Hematopoietic multipotent progenitor cell treated with erythropoietin and hydrocortisone succinate and interleukin-3 and kit ligand, for 6 days (in vitro differentiated cells): ENCODE measurements at regions not wholly inside any gene's neighbourhood (a gene's known extent, or its start where the extent isn't known, plus 50 kb on each side); places are given as distances from the start of the nearest gene placed in this dataset.

ENCODE experiments used
- DNase-seq: peaks from one replicate; pipeline ENCODE4 v3.0.0-alpha.2; 2015

DNA sequence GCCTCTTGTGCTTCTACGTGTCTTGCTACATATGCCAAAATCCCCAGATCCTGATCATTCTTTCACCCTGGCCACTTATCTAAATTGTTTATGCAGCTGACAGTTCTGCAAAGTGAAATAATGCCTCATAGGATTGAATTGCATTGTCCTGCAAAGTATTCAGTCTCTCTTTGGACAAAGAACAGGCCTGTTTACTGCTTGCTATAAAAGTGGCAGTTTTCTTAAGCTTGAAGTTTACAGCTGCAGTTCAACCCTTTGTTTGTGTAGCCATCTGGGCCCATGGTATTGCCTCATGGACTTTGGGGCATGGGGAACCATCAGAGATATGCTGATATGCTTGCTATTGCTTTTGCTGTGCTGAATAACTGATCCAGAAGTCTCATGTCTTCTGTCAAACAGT, 523.2 kb downstream of the OTOL1 start:
- DNase-seq, result no peak

GRCh38 chr3:162021206-162021605, 524.6 kb downstream of the OTOL1 start:
- DNase-seq, result no peak

GRCh38 chr3:162022911-162023310, 526.3 kb downstream of the OTOL1 start:
- no peak for DNase-seq

DNA sequence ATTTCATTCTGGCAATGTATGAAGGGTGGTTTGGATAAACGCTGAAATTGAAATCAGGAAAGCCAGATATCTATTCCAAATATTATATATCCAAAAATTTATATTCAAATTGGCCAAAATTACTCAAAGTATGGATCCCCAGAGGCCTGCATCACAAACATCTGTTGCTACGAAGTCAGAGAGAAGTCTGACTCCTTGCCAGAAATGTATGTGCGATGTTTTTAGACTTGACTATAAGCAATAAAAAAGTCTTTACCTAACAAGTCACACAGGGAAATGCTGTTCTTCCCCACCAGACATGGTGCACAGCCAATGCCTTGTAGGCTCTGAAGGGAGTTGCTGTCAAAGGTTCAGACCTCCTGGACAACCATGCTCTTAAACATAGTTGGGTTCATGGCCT, 533.1 kb downstream of the OTOL1 start:
- no peak for DNase-seq

GRCh38 chr3:162034368-162034767, 537.8 kb downstream of the OTOL1 start:
- no peak for DNase-seq

DNA sequence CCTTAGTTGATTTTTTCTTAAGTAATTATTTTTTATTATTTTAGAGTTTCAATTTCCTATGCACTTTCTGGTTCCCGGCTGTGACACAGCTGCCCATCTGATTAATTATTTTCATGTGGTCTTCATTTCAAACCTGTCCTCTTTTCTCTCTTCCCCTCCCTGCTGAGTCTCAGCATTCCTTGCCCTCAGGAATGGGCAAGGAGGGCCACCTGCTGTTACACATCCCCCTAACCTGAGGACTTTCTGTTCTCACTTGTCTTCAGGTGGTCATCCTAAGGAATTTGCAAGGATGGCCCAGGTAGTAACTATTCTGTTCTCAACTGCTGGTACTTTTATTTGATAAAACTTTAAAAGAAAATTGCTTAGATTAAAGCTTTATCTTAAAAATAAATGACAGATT, 545.0 kb downstream of the OTOL1 start:
- no peak for DNase-seq

GRCh38 chr3:162052636-162053035, 556.0 kb downstream of the OTOL1 start:
- no peak for DNase-seq

DNA sequence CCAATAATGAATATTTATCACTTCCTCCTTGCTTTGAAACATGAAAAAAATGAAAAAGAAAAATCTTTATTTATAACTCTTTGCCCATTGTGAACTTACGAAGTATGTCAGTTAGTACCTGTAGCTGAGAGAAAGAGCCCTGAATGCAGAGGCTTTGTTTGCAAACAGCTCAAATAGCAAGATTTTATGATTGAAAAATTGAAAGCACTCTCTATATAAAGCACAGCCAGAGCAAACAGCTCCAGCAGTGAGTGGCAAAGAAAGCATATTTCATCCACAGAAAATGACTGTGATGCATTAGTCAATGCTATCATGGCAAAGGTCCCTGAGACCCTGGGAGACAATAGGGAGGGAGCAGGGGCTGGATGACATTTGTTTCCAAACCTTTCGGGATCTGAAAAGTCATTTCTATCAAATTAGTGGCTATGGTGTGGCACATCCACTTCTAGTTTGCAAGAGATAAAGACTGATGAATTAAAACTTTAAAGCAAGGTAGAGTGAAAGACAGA, 576.1 kb downstream of the OTOL1 start:
- no peak for DNase-seq

GRCh38 chr3:162073422-162073975, 576.9 kb downstream of the OTOL1 start:
- DNase-seq, result no peak

- DNase-seq, result no peak
Observed at GRCh38 chr3:162077108-162077507, 580.5 kb downstream of the OTOL1 start.

DNA sequence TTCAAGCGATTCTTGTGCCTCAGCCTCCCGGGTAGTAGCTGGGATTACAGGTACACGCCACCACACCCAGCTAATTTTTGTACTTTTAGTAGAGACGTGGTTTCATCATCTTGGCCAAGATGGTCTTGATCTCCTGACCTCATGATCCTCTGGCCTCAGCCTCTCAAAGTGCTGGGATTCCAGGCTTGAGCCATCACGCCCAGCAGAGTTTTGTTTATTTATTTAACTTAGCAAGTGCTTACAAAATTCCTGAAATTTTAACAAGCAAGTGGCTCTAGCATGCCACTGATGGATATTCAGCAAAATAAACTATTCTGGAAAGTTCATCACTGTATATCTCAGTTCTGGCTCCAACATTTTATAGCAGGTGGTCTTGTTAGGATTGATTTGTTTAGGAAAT, 585.9 kb downstream of the OTOL1 start:
- no peak for DNase-seq

DNA sequence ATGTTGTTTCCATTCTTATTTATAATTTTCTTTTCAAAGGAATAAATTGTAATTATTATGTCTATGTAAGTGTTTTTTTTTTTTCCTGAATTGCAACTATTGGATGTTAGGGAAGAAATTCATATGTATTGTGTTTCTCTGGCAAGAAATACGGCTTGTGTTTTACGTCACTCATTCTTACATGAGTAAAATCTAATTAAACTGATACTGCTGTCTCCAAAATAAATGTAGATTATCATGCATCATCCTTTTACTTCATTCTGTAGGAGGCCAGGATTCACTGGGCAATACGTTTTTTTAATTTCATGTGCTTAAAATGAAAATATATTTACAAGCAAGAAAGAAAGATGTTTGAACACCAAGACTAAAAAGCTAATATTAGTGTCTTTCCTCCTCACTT, 590.8 kb downstream of the OTOL1 start:
- no peak for DNase-seq

DNA sequence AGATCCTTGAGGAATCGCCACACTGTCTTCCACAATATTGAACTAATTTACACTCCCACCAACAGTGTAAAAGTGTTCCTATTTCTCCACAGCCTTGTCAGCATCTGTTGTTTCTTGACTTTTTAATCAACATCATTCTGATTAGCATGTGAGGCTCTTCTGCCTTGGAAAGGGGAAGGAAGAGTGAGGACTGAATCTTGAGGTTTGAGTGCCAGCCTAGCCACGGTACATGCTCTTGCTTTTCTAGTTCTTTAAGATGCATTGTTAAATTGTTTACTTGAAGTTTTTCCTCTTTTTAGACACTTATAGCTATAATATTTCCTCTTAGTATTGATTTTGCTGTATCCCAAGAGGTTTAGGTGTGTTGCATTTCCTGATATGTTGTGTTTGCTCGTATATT, 596.1 kb downstream of the OTOL1 start:
- no peak for DNase-seq

DNA sequence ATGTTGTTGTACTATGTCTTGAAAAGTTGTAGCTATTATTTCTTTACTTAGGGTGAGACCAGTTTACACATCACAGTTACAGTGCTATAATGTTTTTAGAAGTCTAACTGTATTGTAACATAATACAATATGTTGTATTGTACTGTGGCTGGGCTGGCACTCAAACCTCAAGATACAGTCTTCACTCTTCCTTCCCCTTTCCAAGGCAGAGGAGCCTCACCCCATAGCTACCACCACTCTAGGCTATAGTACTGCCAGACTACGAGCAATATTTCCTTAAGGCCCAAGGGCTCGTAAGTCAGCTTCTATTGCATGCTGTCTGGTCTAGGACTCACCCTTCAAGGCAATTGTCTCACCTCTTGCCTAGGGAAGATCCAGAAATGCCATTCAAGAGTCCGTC, 597.7 kb downstream of the OTOL1 start:
- peak; percentile 9 for DNase-seq

GRCh38 chr3:162096874-162097273, 600.3 kb downstream of the OTOL1 start:
- no peak for DNase-seq

DNA sequence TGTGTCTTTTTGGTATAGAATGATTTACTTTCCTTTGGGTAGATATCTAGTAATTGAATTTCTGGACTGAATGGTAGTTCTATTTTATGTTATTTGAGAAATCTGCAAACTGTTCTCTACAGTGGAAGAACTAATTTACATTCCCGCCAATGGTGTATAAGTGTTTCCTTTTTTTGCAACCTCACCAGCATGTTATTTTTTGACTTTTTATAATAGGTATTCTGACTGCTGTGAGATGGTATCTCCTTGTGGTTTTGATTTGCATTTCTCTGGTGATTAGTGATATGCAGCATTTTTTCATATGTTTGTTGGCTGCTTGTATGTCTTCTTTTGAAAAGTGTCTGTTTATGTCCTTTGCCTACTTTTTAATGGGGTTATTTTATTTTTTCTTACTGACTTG, 607.2 kb downstream of the OTOL1 start:
- DNase-seq, result no peak

DNA sequence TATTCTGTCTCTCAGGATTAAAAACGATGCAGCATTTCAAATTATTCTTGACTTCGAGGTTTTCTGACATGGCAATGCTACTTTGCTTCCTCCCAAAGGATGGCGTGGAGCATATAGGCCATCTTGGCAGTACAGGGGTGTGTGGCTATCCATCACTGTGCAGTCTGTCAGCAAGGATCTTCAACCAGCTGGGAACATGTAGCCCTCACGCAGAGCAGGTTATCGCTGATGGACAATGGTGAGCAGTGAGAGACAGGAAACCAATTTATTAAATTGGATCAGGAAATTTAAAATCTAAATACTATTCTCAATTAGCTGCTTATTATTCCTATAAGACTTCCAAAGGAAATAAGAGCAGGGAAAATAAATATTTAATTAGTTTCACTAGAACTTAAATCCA, 615.3 kb downstream of the OTOL1 start:
- DNase-seq, result no peak

GRCh38 chr3:162112719-162113118, 616.1 kb downstream of the OTOL1 start:
- no peak for DNase-seq

GRCh38 chr3:162117961-162118360, 621.4 kb downstream of the OTOL1 start:
- no peak for DNase-seq

DNA sequence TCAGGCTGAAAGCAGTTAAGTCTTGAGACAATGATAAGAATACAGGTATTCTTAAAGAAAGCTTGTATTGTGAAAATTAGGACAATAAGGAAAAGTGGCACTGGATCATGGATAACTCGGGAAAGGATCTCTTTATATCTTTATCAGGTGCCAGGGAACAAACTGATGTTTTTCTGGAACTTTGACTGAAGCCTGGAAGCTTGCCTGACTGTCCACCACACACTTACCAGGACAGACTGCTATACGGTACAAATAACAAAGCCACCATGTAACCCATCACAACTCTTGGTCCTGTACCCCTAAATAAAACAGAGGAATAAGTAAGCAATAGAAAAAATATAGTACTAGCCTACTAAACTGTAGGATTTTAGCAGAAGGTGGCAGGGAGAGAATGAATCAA, 623.0 kb downstream of the OTOL1 start:
- no peak for DNase-seq

- DNase-seq, result no peak
Observed at GRCh38 chr3:162122405-162122804, 625.8 kb downstream of the OTOL1 start.

DNA sequence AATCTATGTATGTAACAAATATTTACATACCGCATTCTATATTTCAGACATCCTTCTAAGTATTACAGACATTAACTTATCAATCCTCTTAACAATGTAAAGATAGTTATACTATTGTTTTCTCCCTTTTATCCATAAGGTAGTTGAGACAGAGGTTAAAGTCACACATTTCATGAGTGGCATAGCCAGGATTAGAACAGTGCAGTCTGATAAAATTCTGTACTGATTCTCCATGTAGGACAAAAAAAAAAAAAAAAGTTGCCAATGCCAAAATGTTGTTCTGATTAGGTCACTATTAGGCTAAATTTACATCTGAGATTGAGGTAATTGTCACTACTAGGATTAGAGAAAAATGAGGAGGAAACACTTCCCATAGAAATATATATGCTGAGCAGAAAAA, 629.2 kb downstream of the OTOL1 start:
- no peak for DNase-seq

- DNase-seq, result no peak
Observed at GRCh38 chr3:162130582-162130981, 634.0 kb downstream of the OTOL1 start.

GRCh38 chr3:162132981-162133380, 636.4 kb downstream of the OTOL1 start:
- no peak for DNase-seq

GRCh38 chr3:162134571-162134970, 638.0 kb downstream of the OTOL1 start:
- DNase-seq, result peak; percentile 58

DNA sequence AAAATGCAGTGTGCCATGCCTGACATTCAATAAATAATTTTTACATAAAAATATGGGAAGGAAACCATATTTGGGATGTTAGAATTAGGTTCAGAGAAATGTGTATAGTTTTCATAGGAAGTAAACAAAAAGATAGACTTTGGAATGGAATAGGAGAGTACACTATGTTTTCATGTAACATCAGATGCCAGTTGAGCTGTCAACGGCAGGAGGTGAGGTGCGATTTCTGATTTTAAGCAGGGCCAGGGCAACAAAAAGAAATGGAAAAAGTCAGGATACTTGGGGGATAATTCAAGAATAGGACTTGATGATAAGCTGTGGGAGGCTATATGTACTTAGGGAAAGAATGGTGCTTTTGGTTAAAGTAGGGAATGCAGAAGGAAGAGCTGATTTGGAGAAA, 639.5 kb downstream of the OTOL1 start:
- DNase-seq, result no peak
